ENCODE measurements at regions not wholly inside any gene's neighbourhood (a gene's known extent, or its start where the extent isn't known, plus 50 kb on each side); places are given as distances from the start of the nearest gene placed in this dataset.
"Not testable (repeated sequence)": the region's sequence is repeated elsewhere in the genome, so short reads cannot be mapped to it uniquely, and the experiment has no call there.

DNA sequence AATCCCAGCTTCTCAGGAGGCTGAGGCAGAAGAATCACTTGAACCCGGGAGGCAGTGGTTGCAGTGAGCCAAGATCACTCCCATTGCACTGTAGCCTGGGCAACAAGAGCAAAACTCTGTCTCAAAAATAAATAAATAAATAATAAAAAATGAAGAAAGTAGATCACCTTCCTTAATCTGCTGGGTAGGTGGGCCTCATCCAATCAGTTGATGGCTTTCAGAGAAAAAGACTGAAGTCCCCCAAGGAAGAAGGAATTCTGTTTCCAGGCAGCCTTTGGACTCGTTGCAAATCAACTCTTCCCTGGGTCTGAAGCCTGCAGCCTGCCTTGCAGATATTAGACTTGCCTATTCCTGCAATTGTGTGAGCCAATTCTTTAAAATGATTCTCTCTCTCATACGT, 136.5 kb downstream of the TFCP2L1 start:
- DNase-seq, result no peak

DNA sequence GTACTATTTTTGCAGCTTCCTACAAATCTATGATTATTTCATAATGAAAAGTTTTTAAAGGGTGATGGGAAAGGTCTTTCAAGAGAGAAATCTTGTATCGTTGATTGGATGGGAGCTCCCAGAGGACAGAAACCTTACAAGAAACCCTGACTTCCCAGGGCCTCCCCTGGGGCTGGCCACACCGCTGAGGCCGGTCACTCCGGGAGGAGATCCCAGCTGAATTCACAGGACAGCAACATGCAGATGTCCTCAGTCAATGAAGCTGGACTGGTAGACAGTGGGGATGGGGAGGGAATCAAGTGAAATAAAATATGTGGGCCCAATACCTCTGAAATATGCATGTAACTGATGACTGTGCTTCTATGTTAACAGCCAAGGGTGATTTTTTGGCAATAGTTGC, 135.6 kb downstream of the TFCP2L1 start:
- DNase-seq, result no peak

DNA sequence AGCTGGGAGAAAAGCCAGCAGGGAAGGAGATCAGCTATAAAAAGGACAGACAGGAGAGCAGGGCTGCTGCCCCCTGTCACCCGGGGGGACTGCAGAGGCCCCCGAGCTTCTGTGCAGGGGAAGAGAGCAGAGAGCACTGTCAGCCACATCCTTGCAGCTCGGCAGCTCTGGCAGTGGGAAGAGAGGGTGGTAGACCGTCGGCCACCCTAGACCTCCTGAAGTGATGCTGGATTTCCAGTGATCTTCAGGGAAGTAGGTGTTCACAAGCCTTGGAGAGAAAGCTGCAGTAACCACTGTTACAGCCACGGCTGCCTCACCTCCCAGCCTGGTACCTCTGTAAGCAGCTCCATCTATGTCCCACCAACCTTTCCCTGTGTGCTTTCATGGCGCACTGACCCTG, 134.9 kb downstream of the TFCP2L1 start:
- DNase-seq, result no peak

DNA sequence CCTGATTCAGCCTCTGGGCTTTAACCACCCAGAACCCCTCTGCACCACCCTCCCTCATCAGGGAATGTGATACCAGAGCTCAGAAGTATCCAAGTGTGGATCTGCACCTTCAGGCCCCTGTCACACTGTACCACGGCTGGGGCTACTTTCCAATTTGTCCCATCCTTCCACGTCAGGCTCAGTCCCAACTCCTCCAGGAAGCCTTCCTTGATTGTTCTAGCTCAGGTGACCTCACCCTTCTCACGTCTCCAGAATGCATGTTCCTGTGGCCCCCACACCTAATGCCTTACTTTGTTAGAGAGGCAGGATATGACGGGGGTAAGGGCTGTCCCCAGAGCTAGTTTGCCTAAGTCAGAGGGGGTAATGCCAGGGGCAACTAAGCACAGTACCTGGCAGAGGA, 134.3 kb downstream of the TFCP2L1 start:
- no peak for DNase-seq

DNA sequence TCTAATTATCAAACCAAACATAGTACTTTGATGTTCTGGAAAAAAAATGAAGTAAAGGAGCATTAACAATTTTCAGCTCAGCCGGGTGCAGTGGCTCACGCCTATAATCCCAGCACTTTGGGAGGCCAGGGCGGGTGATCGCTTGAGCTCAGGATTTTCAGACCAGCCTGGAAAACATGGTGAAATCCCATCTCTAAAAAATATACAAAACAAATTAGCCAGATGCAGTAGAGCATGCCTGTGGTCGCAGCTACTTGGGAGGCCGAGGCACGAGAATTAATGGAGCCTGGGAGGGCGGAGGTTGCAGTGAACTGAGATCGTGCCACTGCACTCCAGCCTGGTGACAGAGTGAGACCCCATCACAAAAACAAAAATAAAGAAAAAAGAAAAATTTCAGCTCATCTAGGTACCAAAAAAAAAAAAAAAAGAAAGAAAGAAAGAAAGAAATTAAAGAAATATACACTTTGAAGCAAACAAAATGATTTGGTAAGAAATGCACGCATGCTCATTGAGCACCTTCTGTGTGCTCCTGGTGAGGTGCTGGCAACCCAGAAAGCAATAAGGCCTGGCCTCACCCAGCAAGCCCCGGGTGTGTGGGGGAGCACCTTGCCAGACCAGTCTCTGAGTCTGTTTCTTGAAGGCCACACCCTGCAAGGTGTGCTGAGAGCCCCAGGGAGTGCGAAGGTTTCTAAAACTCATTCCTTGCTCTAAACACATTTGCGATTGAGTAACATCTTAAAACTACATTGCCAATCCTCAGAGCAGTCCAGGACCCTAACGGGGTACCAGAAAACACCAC, 133.5 kb downstream of the TFCP2L1 start:
- no peak for DNase-seq

DNA sequence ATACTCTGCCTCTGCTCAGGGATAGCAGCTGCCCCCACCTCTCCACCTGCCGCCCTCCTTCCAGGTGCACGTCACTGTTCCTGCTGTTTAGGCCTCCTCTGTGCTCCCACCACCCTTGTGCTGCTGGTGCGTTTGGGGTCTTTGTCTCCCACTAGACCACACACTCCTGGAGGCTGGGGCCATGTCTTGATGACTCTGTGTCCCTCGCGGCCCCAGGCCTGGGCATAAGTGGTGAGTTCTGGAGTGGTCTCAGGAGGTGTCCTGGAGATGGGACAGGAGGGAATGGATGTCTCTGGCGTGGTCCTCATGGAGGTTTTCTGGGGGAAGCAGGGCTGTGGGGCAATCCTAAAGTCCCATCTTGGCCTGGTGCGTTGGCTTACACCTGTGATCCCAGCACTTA, 132.1 kb downstream of the TFCP2L1 start:
- DNase-seq, result no peak

DNA sequence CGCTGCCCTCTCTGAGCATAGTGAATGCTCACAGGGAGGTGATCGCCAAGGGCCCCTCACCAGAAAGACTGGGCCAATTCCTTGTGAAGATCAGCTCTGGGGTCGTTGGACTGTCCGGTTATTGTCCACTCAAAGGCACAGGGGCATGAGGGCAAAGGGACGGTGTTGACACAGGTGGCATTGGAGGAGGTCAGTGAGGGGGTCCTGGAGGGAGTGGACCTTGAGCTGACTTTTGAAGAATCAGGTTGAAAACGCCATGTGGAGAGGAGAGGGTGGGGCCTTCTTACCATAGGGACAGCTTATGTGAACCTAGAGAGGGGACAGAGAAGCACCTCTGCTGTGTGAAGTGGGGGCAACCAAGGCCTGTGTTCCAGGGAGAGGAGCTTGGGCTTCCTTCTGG, 131.5 kb downstream of the TFCP2L1 start:
- no peak for DNase-seq

DNA sequence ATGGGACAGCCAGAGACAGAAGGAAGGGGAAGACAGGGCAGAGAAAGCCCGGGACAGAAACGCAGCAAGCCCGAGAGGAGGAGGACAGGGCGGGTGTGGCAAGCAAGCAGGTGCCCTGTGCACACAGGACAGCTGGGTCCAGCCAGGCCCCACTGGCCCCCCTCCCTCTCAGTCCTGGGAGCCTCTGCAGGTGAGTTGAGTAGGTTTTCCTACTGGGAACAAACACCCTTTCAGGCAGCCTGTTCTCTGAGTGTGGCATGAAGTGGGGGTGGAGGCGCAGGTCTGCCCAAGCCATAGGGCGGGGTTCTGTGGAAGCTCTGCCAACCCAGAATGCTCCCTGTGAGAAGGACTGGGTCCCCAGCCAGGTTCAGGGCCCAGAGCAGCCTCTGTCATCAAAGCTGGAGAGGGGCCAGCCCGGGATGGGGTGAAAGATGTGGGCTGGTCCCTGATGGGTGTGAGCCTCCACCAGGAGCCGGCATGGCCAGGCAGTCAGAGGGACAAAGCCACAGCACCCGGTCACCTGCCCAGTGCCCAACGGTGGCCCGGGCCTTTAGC, 129.4 kb downstream of the TFCP2L1 start:
- DNase-seq, result no peak

DNA sequence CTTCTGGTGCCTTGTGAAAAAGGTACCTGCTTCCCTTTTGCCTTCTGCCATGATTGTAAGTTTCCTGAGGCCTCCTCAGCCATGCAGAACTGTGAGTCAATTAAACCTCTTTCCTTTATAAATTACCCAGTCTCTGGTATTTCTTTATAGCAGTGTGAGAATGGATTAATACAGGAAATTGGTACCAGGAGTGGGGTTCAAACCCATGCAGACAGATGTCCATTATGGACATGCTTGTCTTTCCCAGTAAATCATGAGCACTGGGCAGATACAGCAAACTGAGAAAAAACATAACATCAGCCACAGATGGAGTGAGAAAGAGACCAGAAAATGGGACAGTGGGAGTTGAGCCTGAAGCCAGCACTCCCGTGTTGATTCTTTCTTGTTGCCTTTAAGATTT, 127.5 kb downstream of the TFCP2L1 start:
- DNase-seq, result not testable (repeated sequence)

DNA sequence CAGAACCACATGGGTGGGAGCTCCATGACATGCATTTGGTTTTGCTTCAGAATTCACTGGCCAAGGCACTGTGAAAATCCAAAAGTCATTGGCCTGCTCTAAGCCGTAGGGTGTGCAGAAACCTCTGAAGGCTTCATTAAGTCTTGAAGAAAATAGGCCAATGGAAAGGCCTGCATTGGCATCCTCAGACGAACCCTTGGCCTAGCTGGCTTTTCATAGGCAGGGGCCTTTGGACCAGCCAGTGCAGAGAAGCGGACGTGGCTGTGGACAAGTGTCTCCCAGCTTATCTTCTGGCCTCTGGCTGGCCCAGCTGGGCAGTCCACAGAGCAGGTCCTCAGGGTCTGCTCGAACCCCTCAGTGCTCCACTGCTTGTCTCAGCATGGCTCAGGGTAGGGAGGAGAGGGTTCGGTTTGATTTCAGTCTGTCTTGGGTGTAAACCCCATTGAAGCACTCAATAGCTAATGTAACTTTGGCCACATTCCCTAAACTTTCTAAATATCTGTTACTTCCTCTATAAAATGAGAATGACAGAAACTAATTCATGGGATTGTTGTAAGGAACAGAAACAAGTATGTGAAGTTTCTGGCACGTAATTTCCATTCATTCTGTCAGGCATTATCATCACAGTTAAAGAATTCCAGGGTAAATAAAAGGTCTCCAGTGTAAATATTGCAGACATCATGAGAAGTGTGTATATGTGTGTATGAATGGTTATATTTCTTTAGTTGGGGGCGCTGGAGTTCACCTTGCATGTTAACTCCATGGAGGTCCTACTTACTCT, 125.5 kb downstream of the TFCP2L1 start:
- DNase-seq, result no peak

DNA sequence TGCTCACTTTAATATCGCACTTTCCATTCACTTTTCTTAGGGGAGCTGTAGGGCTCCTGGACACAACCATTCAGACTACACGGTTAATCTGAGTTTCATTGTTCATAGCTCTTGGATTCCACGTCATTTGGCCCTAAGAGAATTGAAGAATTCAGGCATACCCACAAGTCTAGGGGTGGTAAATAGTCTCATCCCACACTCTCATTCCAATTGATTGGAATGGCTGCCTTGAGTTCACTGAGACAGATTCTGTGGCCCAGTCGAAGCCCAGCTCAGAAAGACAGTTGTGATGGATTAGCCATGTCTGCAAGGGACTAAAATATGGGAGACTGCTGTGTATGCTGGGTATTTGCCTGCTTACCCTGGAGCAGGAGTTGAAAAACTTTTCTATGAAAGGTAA, 124.6 kb downstream of the TFCP2L1 start:
- DNase-seq, result no peak

DNA sequence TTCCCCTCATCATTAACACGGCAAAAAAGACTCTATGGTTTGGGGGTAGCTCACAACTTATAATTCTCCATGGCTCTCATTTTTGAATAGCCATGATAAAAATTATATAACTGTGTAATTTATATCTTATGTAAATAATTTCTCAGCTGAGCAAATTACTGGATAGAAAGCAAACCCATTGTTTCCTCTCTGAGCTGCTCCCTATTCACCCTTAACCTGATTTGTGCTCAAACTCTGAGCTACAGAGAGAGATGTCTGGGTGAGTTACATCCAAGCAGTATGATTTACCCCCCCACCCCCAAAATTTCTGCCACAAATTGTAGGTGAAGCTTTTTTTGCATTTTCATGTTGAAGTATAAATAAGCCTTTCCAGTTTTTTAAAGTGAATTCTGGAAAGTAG, 123.7 kb downstream of the TFCP2L1 start:
- DNase-seq, result no peak

DNA sequence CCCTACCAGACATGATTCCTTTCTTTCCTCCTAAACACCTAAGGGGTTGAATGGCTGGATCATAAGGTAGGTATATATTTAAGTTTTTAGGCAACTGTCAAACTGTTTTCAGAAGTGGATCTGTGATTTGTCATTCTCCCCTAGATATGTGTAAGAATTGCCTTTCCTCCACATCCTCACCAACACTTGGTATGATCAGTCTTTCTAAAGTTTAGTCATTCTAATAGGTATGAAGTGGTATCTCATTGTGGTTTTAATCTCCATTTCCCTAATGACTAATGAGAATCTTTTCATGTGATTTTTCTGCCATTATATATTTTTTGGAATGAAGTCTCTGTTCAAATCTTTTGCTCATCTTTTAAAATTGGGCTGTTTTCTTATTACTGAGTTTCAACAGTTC, 122.1 kb downstream of the TFCP2L1 start:
- no peak for DNase-seq

DNA sequence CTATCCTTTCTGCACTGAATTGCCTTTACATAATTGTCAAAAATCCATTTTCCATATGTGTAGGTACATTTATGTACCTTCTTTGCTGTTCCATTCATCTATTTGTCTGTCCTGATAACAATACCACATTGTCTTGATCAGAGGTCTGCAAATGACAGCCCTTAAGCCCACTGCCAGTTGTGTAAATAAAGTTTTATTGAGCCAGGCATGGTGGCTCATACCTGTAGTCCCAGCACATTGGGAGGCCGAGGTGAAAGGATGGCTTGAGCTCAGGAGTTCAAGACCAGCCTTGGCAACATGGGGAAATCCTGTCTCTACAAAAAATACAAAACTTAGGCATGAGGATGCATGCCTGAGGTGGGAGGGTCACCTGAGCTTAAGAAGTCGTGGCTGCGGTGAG, 121.0 kb downstream of the TFCP2L1 start:
- DNase-seq, result no peak

DNA sequence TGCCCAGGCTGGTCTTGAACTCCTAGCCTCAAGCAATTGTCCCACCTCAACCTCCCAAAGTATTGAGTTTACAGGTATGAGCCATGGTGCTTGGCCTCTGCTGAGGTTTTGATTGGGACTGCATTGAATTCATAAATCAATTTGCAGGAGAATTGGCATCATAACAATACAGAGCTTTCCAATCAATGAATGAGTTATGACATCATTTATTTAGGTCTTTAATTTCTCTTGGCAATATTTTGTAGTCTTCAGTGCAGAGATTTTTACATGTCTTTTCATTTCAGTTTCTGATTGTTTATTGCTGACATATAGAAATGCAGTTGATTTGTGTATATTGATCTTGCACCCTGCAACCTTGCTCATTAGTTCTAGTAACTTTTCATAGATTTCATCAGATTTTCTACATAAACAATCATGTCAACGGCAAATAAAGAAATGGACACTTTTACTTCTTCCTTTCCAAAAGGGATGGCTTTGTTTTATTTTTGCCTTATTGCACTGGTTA, 119.9 kb downstream of the TFCP2L1 start:
- DNase-seq, result no peak

Data from HCEC 1CT (cell line).